HFF-Myc (cell line): ENCODE measurements at regions not wholly inside any gene's neighbourhood (a gene's known extent, or its start where the extent isn't known, plus 50 kb on each side); places are given as distances from the start of the nearest gene placed in this dataset.

Experiments
- DNase-seq: peaks from one replicate; pipeline ENCODE4 v3.0.0-alpha.2; 2011; ENCODE audit warnings: low read depth; ENCODE audit errors: extremely low read depth
- H3K4me3 ChIP-seq: replicated peaks from 2 replicates; pipeline ENCODE4 v1.5.1; 2011; ENCODE audit warnings: low read depth, mild to moderate bottlenecking, control low read depth, low read length
- CTCF ChIP-seq: IDR thresholded peaks from 2 replicates; pipeline ENCODE4 v1.5.1; 2012; ENCODE audit warnings: mild to moderate bottlenecking, low read depth, low read length, control low read depth; ENCODE audit errors: missing control alignments

- no peak for DNase-seq
Measured at GRCh38 chr16:81148277-81148676, 52.1 kb upstream of the GCSH start.

More at GRCh38 chr16:81148277-81148676, 52.1 kb upstream of the GCSH start:
- H3K4me3 ChIP-seq: no peak overlapping the region
- no peak for TF ChIP-seq CTCF
